Fibroblast of villous mesenchyme (primary cell): ENCODE measurements at regions not wholly inside any gene's neighbourhood (a gene's known extent, or its start where the extent isn't known, plus 50 kb on each side); places are given as distances from the start of the nearest gene placed in this dataset.
"Not testable (repeated sequence)": the region's sequence is repeated elsewhere in the genome, so short reads cannot be mapped to it uniquely, and the experiment has no call there.

ENCODE experiments used
- DNase-seq: peaks from one replicate; pipeline ENCODE4 v3.0.0-alpha.2; 2010; ENCODE audit warnings: low read depth
- H3K4me3 ChIP-seq: 2 replicates; pipeline ENCODE4 v1.5.1; 2011; ENCODE audit warnings: low read depth, mild to moderate bottlenecking, low read length
- CTCF ChIP-seq: IDR thresholded peaks from 2 replicates; pipeline ENCODE4 v1.5.1; 2012; ENCODE audit warnings: low read depth, mild to moderate bottlenecking, low read length; ENCODE audit not compliant: insufficient read depth

- DNase-seq, result no peak
- H3K4me3 ChIP-seq, result no peak overlapping the region
- no peak for TF ChIP-seq CTCF
Observed at GRCh38 chr20:30502670-30503069, 754.8 kb upstream of the DEFB115 start.

- not testable (repeated sequence) for H3K4me3 ChIP-seq, DNase-seq
Observed at GRCh38 chr20:30503204-30503603, 754.3 kb upstream of the DEFB115 start.

GRCh38 chr20:30503992-30504570 is 753.4 kb upstream of the DEFB115 start:
- TF ChIP-seq CTCF, result no peak
- H3K4me3 ChIP-seq, result no peak overlapping the region
- DNase-seq, result no peak

- no peak for TF ChIP-seq CTCF
- H3K4me3 ChIP-seq, result no peak overlapping the region
- no peak for DNase-seq
Observed at GRCh38 chr20:30505566-30505965, 751.9 kb upstream of the DEFB115 start.

- H3K4me3 ChIP-seq, result no peak overlapping the region
- no peak for TF ChIP-seq CTCF
- no peak for DNase-seq
Observed at GRCh38 chr20:30506100-30506499, 751.4 kb upstream of the DEFB115 start.

GRCh38 chr20:30508382-30508781 is 749.1 kb upstream of the DEFB115 start:
- not testable (repeated sequence) for H3K4me3 ChIP-seq, DNase-seq

- H3K4me3 ChIP-seq, result no peak overlapping the region
- DNase-seq, result no peak
- no peak for TF ChIP-seq CTCF
Observed at GRCh38 chr20:30511322-30512030, 746.0 kb upstream of the DEFB115 start.

- no peak overlapping the region for H3K4me3 ChIP-seq
- TF ChIP-seq CTCF, result no peak
- no peak for DNase-seq
Observed at GRCh38 chr20:30513050-30513628, 744.3 kb upstream of the DEFB115 start.

GRCh38 chr20:30515915-30516314 is 741.5 kb upstream of the DEFB115 start:
- H3K4me3 ChIP-seq, DNase-seq: not testable (repeated sequence)

GRCh38 chr20:30518906-30519305 is 738.6 kb upstream of the DEFB115 start:
- not testable (repeated sequence) for DNase-seq, H3K4me3 ChIP-seq
